ENCODE measurements at regions not wholly inside any gene's neighbourhood (a gene's known extent, or its start where the extent isn't known, plus 50 kb on each side); places are given as distances from the start of the nearest gene placed in this dataset.
A peak's percentile ranks its signal among the peaks of the same experiment; 100 is the strongest.

GRCh38 chr11:19441752-19442553, 201.2 kb upstream of the E2F8 start:
- Histone ChIP-seq H3K56ac (replicated peaks; ENCODE audit: insufficient read length, low read depth, low read length) (no peak overlapping the region), H3K4me3 (ENCODE audit: extremely low read depth in 1 of 4, insufficient read depth in 2 of 4, low read depth in 3 of 4, low read length in 4 of 4) (no peak overlapping the region), H3K4ac (replicated peaks; ENCODE audit: insufficient read length, low read depth, low read length) (no peak overlapping the region), H3K9me3 (ENCODE audit: insufficient read depth in 2 of 2, low read depth in 1 of 2, low read length in 1 of 2) (no peaks in the 10 kb centered on the region), H3K79me2 (ENCODE audit: control insufficient read depth in 1 of 2, insufficient read depth in 2 of 2, low read length in 2 of 2) (no peaks in the 10 kb centered on the region), H3K4me2 (ENCODE audit: insufficient read depth in 1 of 2, low read depth in 2 of 2, low read length in 2 of 2) (no peak overlapping the region), H4K20me1 (replicated peaks in 1 of 2; ENCODE audit: control insufficient read depth in 1 of 2, insufficient read depth in 2 of 2, low read length in 2 of 2) (no peaks in the 10 kb centered on the region), H3K4me1 (replicated peaks in 1 of 4; ENCODE audit: control insufficient read depth in 3 of 4, insufficient read depth in 4 of 4, low read length in 3 of 4) (no peaks in the 10 kb centered on the region), H2AFZ (ENCODE audit: low read length) (peak overlapping the region; percentile 30; the same call in 1 of the 2 replicates), H3K23ac (ENCODE audit: insufficient read length) (no peak overlapping the region), H2BK20ac (ENCODE audit: low read length) (no peak overlapping the region), H3K9ac (replicated peaks in 1 of 4; ENCODE audit: extremely low read depth in 1 of 4, low read depth in 3 of 4, low read length in 3 of 4) (no peak overlapping the region), H3K79me1 (ENCODE audit: low read depth, low read length) (no peaks in the 10 kb centered on the region), H3K18ac (ENCODE audit: extremely low read depth, low read length) (no peak overlapping the region), H2BK12ac (ENCODE audit: low read depth, low read length) (no peak overlapping the region), H4K5ac (ENCODE audit: insufficient read length, low read depth, low read length) (no peak overlapping the region), H3K36me3 (ENCODE audit: control insufficient read depth in 2 of 4, insufficient read depth in 4 of 4, low read length in 3 of 4) (no peaks in the 10 kb centered on the region), H4K8ac (ENCODE audit: extremely low read depth, insufficient read depth, low read length) (no peak overlapping the region), H3K27ac (ENCODE audit: low read depth, low read length) (no peak overlapping the region), H2AK5ac (ENCODE audit: low read depth, low read length) (no peak overlapping the region), H2BK15ac (ENCODE audit: low read length) (no peak overlapping the region), H3K27me3 (replicated peaks in 1 of 4; ENCODE audit: control insufficient read depth in 3 of 4, extremely low read depth in 1 of 4, insufficient read depth in 3 of 4, low read length in 3 of 4) (no peaks in the 10 kb centered on the region), H3K14ac (ENCODE audit: insufficient read length) (no peak overlapping the region), H4K91ac (replicated peaks; ENCODE audit: insufficient read length, low read length) (no peak overlapping the region), H3K23me2 (ENCODE audit: low read depth, low read length) (no peaks in the 10 kb centered on the region), H2BK5ac (ENCODE audit: low read depth, low read length) (no peak overlapping the region), H2BK120ac (replicated peaks; ENCODE audit: low read depth, low read length) (no peak overlapping the region)
- WGBS, 2 experiments (ENCODE audit: extremely low coverage in 1 of 2, insufficient coverage in 1 of 2, insufficient read length in 1 of 2, insufficient replicate concordance in 2 of 2, low coverage in 1 of 2, low lambda C conversion rate in 2 of 2, missing lambda C conversion rate in 1 of 2), result 86% methylated on average over 11 of the region's 11 CpGs; no CpG with 5 or more reads in 1 of the 2 experiments
- no peak for DNase-seq (ENCODE audit: low read depth in 1 of 2, low spot score in 2 of 2)
- ChIA-PET POLR2A (ENCODE audit: partially characterized antibody) (no interaction called here), CTCF (ENCODE audit: partially characterized antibody) (interaction anchor here (1.2 kb wide), 1 partner anchor 122 kb away, joined by 3 read pairs; no protein-coding TSS in a partner anchor)
- FAIRE-seq, result no peak
- TF ChIP-seq YY1 (IDR thresholded peaks at IDR 0.05; ENCODE audit: low read depth, low read length) (no peak), SP2 (IDR thresholded peaks at IDR 0.05; ENCODE audit: low read length) (no peak), RFX5 (IDR thresholded peaks at IDR 0.05; ENCODE audit: borderline replicate concordance, low read depth, low read length) (no peak), USF2 (IDR thresholded peaks at IDR 0.05; ENCODE audit: low read length) (no peak), CTCF (IDR thresholded peaks at IDR 0.05; ENCODE audit: control extremely low read depth in 1 of 3, insufficient read depth in 1 of 3, low read depth in 1 of 3, low read length in 3 of 3) (no peak), SUZ12 (IDR thresholded peaks at IDR 0.05; ENCODE audit: low read length) (no peak), JUN (IDR thresholded peaks at IDR 0.05; ENCODE audit: low read depth, low read length) (no peak), SP4 (IDR thresholded peaks at IDR 0.05; ENCODE audit: low read length) (no peak), SIRT6 (IDR thresholded peaks at IDR 0.05; ENCODE audit: low read length) (no peak), POLR2A (IDR thresholded peaks at IDR 0.05; ENCODE audit: control extremely low read depth in 1 of 2, low read depth in 2 of 2, low read length in 2 of 2) (no peak), FOSL1 (IDR thresholded peaks at IDR 0.05; ENCODE audit: insufficient read depth, low read depth, low read length) (no peak)
